MM.1S (cell line): ENCODE measurements at regions not wholly inside any gene's neighbourhood (a gene's known extent, or its start where the extent isn't known, plus 50 kb on each side); places are given as distances from the start of the nearest gene placed in this dataset.
"Not testable (repeated sequence)": the region's sequence is repeated elsewhere in the genome, so short reads cannot be mapped to it uniquely, and the experiment has no call there.

Experiments
- CTCF ChIP-seq: fragments of 300-600 bp; sonication (generic); IDR thresholded peaks from 2 replicates; pipeline ENCODE4 v1.5.1; 2016; ENCODE audit warnings: antibody characterized with exemption, low read length, mixed read lengths
- EZH2 ChIP-seq: fragments of 300-600 bp; sonication (generic); optimal IDR thresholded peaks from 2 replicates; pipeline ENCODE3; 2017; ENCODE audit warnings: low read depth, mild to moderate bottlenecking, antibody characterized with exemption, low read length, mixed read lengths
- EZH2phosphoT487 ChIP-seq: fragments of 300-600 bp; sonication (generic); IDR thresholded peaks from 2 replicates; pipeline ENCODE4 v1.6.1; 2018; ENCODE audit warnings: antibody characterized with exemption, low read length

GRCh38 chr5:128861155-128861554 is 104.1 kb upstream of the SLC27A6 start:
- TF ChIP-seq CTCF, EZH2phosphoT487, EZH2: not testable (repeated sequence)
